CD14-positive monocyte (primary cell): ENCODE measurements at regions not wholly inside any gene's neighbourhood (a gene's known extent, or its start where the extent isn't known, plus 50 kb on each side); places are given as distances from the start of the nearest gene placed in this dataset.
"Not testable (repeated sequence)": the region's sequence is repeated elsewhere in the genome, so short reads cannot be mapped to it uniquely, and the experiment has no call there.

ENCODE experiments used
- DNase-seq, 3 donors: peaks; one replicate each; pipeline ENCODE4 v3.0.0-alpha.2; 2011 to 2022
- H2AFZ ChIP-seq: 2 replicates; pipeline ENCODE4 v1.6.0; 2012; ENCODE audit warnings: mild to moderate bottlenecking, low read depth, low read length, inconsistent platforms; ENCODE audit not compliant: insufficient read depth, poor library complexity, severe bottlenecking
- H3K27ac ChIP-seq, 2 donors: 1 replicate in 1 of 2; 2 replicates in 1 of 2; pipeline ENCODE4 v1.5.1; 2012 to 2013; ENCODE audit warnings: low read length in 2 of 2, control low read depth in 1 of 2, inconsistent platforms in 1 of 2, low read depth in 1 of 2, mild to moderate bottlenecking in 1 of 2
- H3K27me3 ChIP-seq, 2 donors: one replicate each; pipeline versions ENCODE4 v1.6.0 to v1.6.1; 2011 to 2013; ENCODE audit warnings: low read length in 2 of 2; ENCODE audit not compliant: control insufficient read depth in 2 of 2, insufficient read depth in 2 of 2
- H3K36me3 ChIP-seq, 2 donors: replicated peaks in 1 of 2; 1 replicate in 1 of 2; 2 replicates in 1 of 2; pipeline versions ENCODE4 v1.5.1 to v1.6.1; 2012 to 2013; ENCODE audit warnings: low read length in 2 of 2, control low read depth in 1 of 2, inconsistent platforms in 1 of 2, mild to moderate bottlenecking in 1 of 2; ENCODE audit not compliant: insufficient read depth in 2 of 2, control insufficient read depth in 1 of 2
- H3K4me1 ChIP-seq, 2 donors: 1 replicate in 1 of 2; 2 replicates in 1 of 2; pipeline versions ENCODE4 v1.5.1 to v1.6.1; 2012 to 2013; ENCODE audit warnings: low read length in 2 of 2, control low read depth in 1 of 2, inconsistent platforms in 1 of 2, mild to moderate bottlenecking in 1 of 2, moderate library complexity in 1 of 2; ENCODE audit not compliant: insufficient read depth in 2 of 2, control insufficient read depth in 1 of 2
- H3K4me2 ChIP-seq: replicated peaks from 2 replicates; pipeline ENCODE3; 2012; ENCODE audit warnings: low read length, moderate library complexity, mild to moderate bottlenecking; ENCODE audit not compliant: poor library complexity, severe bottlenecking; ENCODE audit errors: extremely low read depth
- H3K4me3 ChIP-seq, 3 experiments: fragments of 200-600 bp in 1 of 3; sonication (generic) in 1 of 3; replicated peaks in 1 of 3; 1 replicate in 2 of 3; 2 replicates in 1 of 3; pipeline ENCODE4 v1.5.1; 2011 to 2013; ENCODE audit warnings: low read length in 3 of 3, mild to moderate bottlenecking in 3 of 3, control low read depth in 2 of 3, low read depth in 2 of 3, inconsistent platforms in 1 of 3, moderate library complexity in 1 of 3
- H3K79me2 ChIP-seq: 2 replicates; pipeline ENCODE4 v1.6.0; 2012; ENCODE audit warnings: mild to moderate bottlenecking, control low read depth, inconsistent platforms, low read length, moderate library complexity; ENCODE audit not compliant: insufficient read depth
- H3K9ac ChIP-seq: 2 replicates; pipeline ENCODE4 v1.6.0; 2017; ENCODE audit warnings: low read length, mild to moderate bottlenecking; ENCODE audit not compliant: insufficient read depth, poor library complexity, severe bottlenecking
- H3K9me3 ChIP-seq, 2 donors: replicated peaks in 1 of 2; 1 replicate in 1 of 2; 2 replicates in 1 of 2; pipeline versions ENCODE4 v1.5.1 to v1.6.1; 2012 to 2013; ENCODE audit warnings: low read length in 2 of 2, control low read depth in 1 of 2; ENCODE audit not compliant: control insufficient read depth in 1 of 2, insufficient read depth in 1 of 2
- H4K20me1 ChIP-seq: 2 replicates; pipeline ENCODE4 v1.6.0; 2012; ENCODE audit warnings: mild to moderate bottlenecking, low read length, control low read depth, moderate library complexity; ENCODE audit not compliant: insufficient read depth
- H3K27ac Mint-ChIP-seq, 7 donors: one replicate each; pipeline ENCODE4 v1.8.0; 2020; ENCODE audit warnings: mild to moderate bottlenecking in 7 of 7, mixed read lengths in 7 of 7, moderate library complexity in 6 of 7, inconsistent platforms in 2 of 7
- H3K27me3 Mint-ChIP-seq, 3 donors: one replicate each; pipeline ENCODE4 v1.8.0; 2021 to 2022; ENCODE audit warnings: low read depth in 3 of 3, mild to moderate bottlenecking in 3 of 3, mixed read lengths in 3 of 3, moderate library complexity in 3 of 3, inconsistent platforms in 1 of 3
- H3K36me3 Mint-ChIP-seq, 2 donors: one replicate each; pipeline ENCODE4 v1.8.0; 2020; ENCODE audit warnings: mixed read lengths in 2 of 2, inconsistent platforms in 1 of 2, mild to moderate bottlenecking in 1 of 2
- H3K4me1 Mint-ChIP-seq: one replicate; pipeline ENCODE4 v1.8.0; 2020; ENCODE audit warnings: mild to moderate bottlenecking, mixed read lengths
- H3K4me3 Mint-ChIP-seq, 2 donors: one replicate each; pipeline ENCODE4 v1.8.0; 2020; ENCODE audit warnings: mild to moderate bottlenecking in 2 of 2, mixed read lengths in 2 of 2, moderate library complexity in 1 of 2
- H3K9me3 Mint-ChIP-seq, 7 donors: one replicate each; pipeline ENCODE4 v1.8.0; 2020 to 2022; ENCODE audit warnings: mixed read lengths in 7 of 7, mild to moderate bottlenecking in 6 of 7, moderate library complexity in 6 of 7, inconsistent platforms in 2 of 7
- CTCF ChIP-seq: fragments of 200-600 bp; IDR thresholded peaks from one replicate; pipeline ENCODE4 v1.8.0; 2022; ENCODE audit warnings: antibody characterized with exemption, mild to moderate bottlenecking
- WGBS: methylation state at CpG from one replicate; pipeline ENCODE4 v1.1.5; 2013; ENCODE audit warnings: missing lambda C conversion rate; ENCODE audit not compliant: insufficient coverage; 5-methylcytosine and 5-hydroxymethylcytosine counted together
- intact Hi-C, 2 donors: fragments of 100-400 bp; cut with micrococcal nuclease; formaldehyde crosslinking; loops; one replicate each; pipeline versions ENCODE4 v1.15.0 to v1.15.1; 2023

GRCh38 chr7:32761451-32762205, 129.9 kb downstream of the KBTBD2 start:
- Histone ChIP-seq H3K27me3 (peaks cover 28 to 41% of the 10 kb centered on the region in 2 donors), H3K9ac (no peak overlapping the region), H3K4me2 (peak overlapping the region; percentile 41), H2AFZ (no peak overlapping the region), H4K20me1 (no peaks in the 10 kb centered on the region), H3K9me3 (peaks cover 4 to 11% of the 10 kb centered on the region in 2 donors), H3K36me3 (no peaks in the 10 kb centered on the region), H3K4me3 (peak overlapping the region in 1 of 3 experiments; percentile 34), H3K27ac (no peak overlapping the region), H3K79me2 (no peaks in the 10 kb centered on the region), H3K4me1 (peaks cover 21% of the 10 kb centered on the region in 2 donors)
- Mint-ChIP-seq H3K4me3 (peak overlapping the region; percentile 64 to 83), H3K36me3 (peaks cover 2 to 8% of the 10 kb centered on the region in 2 donors), H3K9me3 (peaks cover 0 to 10% (median 6%) of the 10 kb centered on the region in 7 donors), H3K4me1 (peaks cover 24% of the 10 kb centered on the region), H3K27me3 (peaks cover 37 to 41% (median 39%) of the 10 kb centered on the region in 3 donors), H3K27ac (peak overlapping the region in 1 of 7 donors; percentile 48)
- TF ChIP-seq CTCF = no peak
- WGBS = 11% methylated on average over 41 of the region's 46 CpGs
- DNase-seq = no peak
- intact Hi-C loops = no loop called here

- peak overlapping the region in 1 of 2 donors; percentile 83 for H3K4me3 Mint-ChIP-seq
- DNase-seq, intact Hi-C loops: not testable (repeated sequence)
Observed at GRCh38 chr7:32760755-32761154, 130.8 kb downstream of the KBTBD2 start.

GRCh38 chr7:32759859-32760258, 131.7 kb downstream of the KBTBD2 start:
- H3K4me3 ChIP-seq, H3K27ac Mint-ChIP-seq, H3K36me3 Mint-ChIP-seq, H3K36me3 ChIP-seq, H2AFZ ChIP-seq, H3K4me2 ChIP-seq, H3K27ac ChIP-seq, H3K79me2 ChIP-seq, intact Hi-C loops, H4K20me1 ChIP-seq, H3K9ac ChIP-seq, DNase-seq: not testable (repeated sequence)
- H3K4me1 Mint-ChIP-seq = peaks cover 24% of the 10 kb centered on the region
- Histone ChIP-seq H3K27me3 (peaks cover 28 to 41% of the 10 kb centered on the region in 2 donors), H3K4me1 (peaks cover 21% of the 10 kb centered on the region in 2 donors), H3K9me3 (peaks cover 4 to 11% of the 10 kb centered on the region in 2 donors)
- WGBS = 93% methylated on average over 3 of the region's 3 CpGs
- H3K9me3 Mint-ChIP-seq = peaks cover 0 to 10% (median 6%) of the 10 kb centered on the region in 7 donors
- H3K27me3 Mint-ChIP-seq = peaks cover 37 to 43% (median 39%) of the 10 kb centered on the region in 3 donors
- H3K4me3 Mint-ChIP-seq = peak overlapping the region in 1 of 2 donors; percentile 62

More at GRCh38 chr7:32760755-32761154, 130.8 kb downstream of the KBTBD2 start:
- H3K9me3 ChIP-seq = peaks cover 4 to 11% of the 10 kb centered on the region in 2 donors
- H3K27ac Mint-ChIP-seq, H4K20me1 ChIP-seq, H3K4me3 ChIP-seq, H3K27ac ChIP-seq, H3K4me2 ChIP-seq, H3K9ac ChIP-seq, H2AFZ ChIP-seq, H3K79me2 ChIP-seq, H3K36me3 ChIP-seq, H3K36me3 Mint-ChIP-seq: not testable (repeated sequence)
- WGBS = 97% methylated on average over 3 of the region's 5 CpGs
- peaks cover 28 to 41% of the 10 kb centered on the region in 2 donors for H3K27me3 ChIP-seq
- Mint-ChIP-seq H3K4me1 (peaks cover 24% of the 10 kb centered on the region), H3K27me3 (peaks cover 37 to 43% (median 39%) of the 10 kb centered on the region in 3 donors), H3K9me3 (peaks cover 0 to 10% (median 6%) of the 10 kb centered on the region in 7 donors)
- peaks cover 21% of the 10 kb centered on the region in 2 donors for H3K4me1 ChIP-seq

GRCh38 chr7:32753872-32754271, 137.7 kb downstream of the KBTBD2 start:
- WGBS = 100% methylated on average over 12 of the region's 29 CpGs
- H3K27me3 ChIP-seq = not testable (repeated sequence)

More at GRCh38 chr7:32753872-32754271, 137.7 kb downstream of the KBTBD2 start:
- H2AFZ ChIP-seq, H3K9ac ChIP-seq, H3K4me1 ChIP-seq, H3K27ac Mint-ChIP-seq, H3K4me3 ChIP-seq, H3K4me1 Mint-ChIP-seq, H3K36me3 ChIP-seq, H3K27me3 Mint-ChIP-seq, H3K4me2 ChIP-seq, DNase-seq, H3K4me3 Mint-ChIP-seq, H3K9me3 ChIP-seq, H3K27ac ChIP-seq, H3K79me2 ChIP-seq, H4K20me1 ChIP-seq, intact Hi-C loops: not testable (repeated sequence)
- peaks cover 3 to 11% of the 10 kb centered on the region in 2 donors for H3K36me3 Mint-ChIP-seq
- peaks cover 4 to 18% (median 9%) of the 10 kb centered on the region in 7 donors for H3K9me3 Mint-ChIP-seq
